Trophoblast cell (in vitro differentiated cells and primary cell): ENCODE measurements at regions not wholly inside any gene's neighbourhood (a gene's known extent, or its start where the extent isn't known, plus 50 kb on each side); places are given as distances from the start of the nearest gene placed in this dataset.

Source experiments
- DNase-seq, 2 donors: peaks; one replicate each; pipeline ENCODE4 v3.0.0-alpha.2; 2016
- H2AFZ ChIP-seq: 2 replicates; pipeline ENCODE4 v1.6.1; 2013; ENCODE audit warnings: low read length, moderate library complexity, mild to moderate bottlenecking; ENCODE audit not compliant: insufficient read depth, poor library complexity
- H2AK5ac ChIP-seq: 2 replicates; pipeline ENCODE4 v1.6.1; 2013; ENCODE audit warnings: mild to moderate bottlenecking, low read length
- H2BK120ac ChIP-seq: 2 replicates; pipeline ENCODE4 v1.6.1; 2013; ENCODE audit warnings: low read length, mild to moderate bottlenecking, moderate library complexity; ENCODE audit not compliant: insufficient read depth, poor library complexity
- H2BK12ac ChIP-seq: 2 replicates; pipeline ENCODE4 v1.6.1; 2013; ENCODE audit warnings: mild to moderate bottlenecking, low read length, moderate library complexity
- H2BK5ac ChIP-seq: 2 replicates; pipeline ENCODE4 v1.6.1; 2013; ENCODE audit warnings: low read length, low read depth, moderate library complexity, mild to moderate bottlenecking; ENCODE audit not compliant: poor library complexity
- H3K14ac ChIP-seq: 2 replicates; pipeline ENCODE4 v1.6.1; 2013; ENCODE audit warnings: mild to moderate bottlenecking, low read length
- H3K18ac ChIP-seq: 2 replicates; pipeline ENCODE4 v1.6.1; 2013; ENCODE audit warnings: mild to moderate bottlenecking, low read length
- H3K23ac ChIP-seq: 2 replicates; pipeline ENCODE4 v1.6.1; 2013; ENCODE audit warnings: low read length
- H3K27ac ChIP-seq: 2 replicates; pipeline ENCODE4 v1.5.1; 2013; ENCODE audit warnings: low read depth, mild to moderate bottlenecking, inconsistent platforms, low read length, moderate library complexity
- H3K27me3 ChIP-seq: 2 replicates; pipeline ENCODE4 v1.6.1; 2013; ENCODE audit warnings: inconsistent platforms, mild to moderate bottlenecking, low read length, moderate library complexity; ENCODE audit not compliant: insufficient read depth
- H3K36me3 ChIP-seq, 2 experiments: 1 replicate in 1 of 2; 2 replicates in 1 of 2; pipeline ENCODE4 v1.6.1; 2013; ENCODE audit warnings: low read length in 2 of 2, mild to moderate bottlenecking in 2 of 2, moderate library complexity in 1 of 2; ENCODE audit not compliant: insufficient read depth in 2 of 2, control insufficient read depth in 1 of 2
- H3K4ac ChIP-seq: 2 replicates; pipeline ENCODE4 v1.6.1; 2013; ENCODE audit warnings: low read depth, mild to moderate bottlenecking, low read length, moderate library complexity
- H3K4me1 ChIP-seq, 2 experiments: 1 replicate in 1 of 2; 2 replicates in 1 of 2; pipeline ENCODE4 v1.6.1; 2013; ENCODE audit warnings: low read length in 2 of 2, mild to moderate bottlenecking in 2 of 2, moderate library complexity in 1 of 2; ENCODE audit not compliant: insufficient read depth in 2 of 2, control insufficient read depth in 1 of 2
- H3K4me2 ChIP-seq: 2 replicates; pipeline ENCODE4 v1.6.1; 2013; ENCODE audit warnings: inconsistent platforms, mild to moderate bottlenecking, low read length, moderate library complexity
- H3K4me3 ChIP-seq: 2 replicates; pipeline ENCODE4 v1.5.1; 2013; ENCODE audit warnings: mild to moderate bottlenecking, low read depth, low read length, inconsistent platforms
- H3K79me1 ChIP-seq: one replicate; pipeline ENCODE4 v1.6.1; 2013; ENCODE audit warnings: low read length
- H3K79me2 ChIP-seq: 2 replicates; pipeline ENCODE4 v1.6.1; 2013; ENCODE audit warnings: low read length, mild to moderate bottlenecking; ENCODE audit not compliant: control insufficient read depth, insufficient read depth, poor library complexity
- H3K9ac ChIP-seq: 2 replicates; pipeline ENCODE4 v1.6.1; 2013; ENCODE audit warnings: mild to moderate bottlenecking, low read length
- H3K9me3 ChIP-seq: 2 replicates; pipeline ENCODE4 v1.6.1; 2013; ENCODE audit warnings: low read depth, mild to moderate bottlenecking, control low read depth, inconsistent platforms, low read length; ENCODE audit not compliant: insufficient read depth
- H4K12ac ChIP-seq: 2 replicates; pipeline ENCODE4 v1.6.1; 2013; ENCODE audit warnings: low read depth, mild to moderate bottlenecking, low read length, moderate library complexity
- H4K8ac ChIP-seq: 2 replicates; pipeline ENCODE4 v1.6.1; 2013; ENCODE audit warnings: low read depth, mild to moderate bottlenecking, low read length, moderate library complexity
- H4K91ac ChIP-seq: one replicate; pipeline ENCODE4 v1.6.1; 2013; ENCODE audit warnings: low read depth, mild to moderate bottlenecking, low read length, moderate library complexity
- WGBS: extraction: QIAGEN DNeasy Blood & Tissue Kit; methylation state at CpG from one replicate; pipeline ENCODE4 v1.1.7; 2013; ENCODE audit warnings: missing lambda C conversion rate; ENCODE audit not compliant: insufficient read length, insufficient coverage; ENCODE audit errors: extremely low coverage; 5-methylcytosine and 5-hydroxymethylcytosine counted together

- H4K8ac ChIP-seq: no peak overlapping the region
- H2BK5ac ChIP-seq: no peak overlapping the region
- no peak overlapping the region for H2AFZ ChIP-seq
- WGBS: no CpG with 5 or more reads among the region's 4 CpGs
- no peak overlapping the region for H2BK12ac ChIP-seq
- H2BK120ac ChIP-seq: no peak overlapping the region
- DNase-seq: no peak
- H3K27me3 ChIP-seq: no peaks in the 10 kb centered on the region
- H3K79me2 ChIP-seq: no peaks in the 10 kb centered on the region
- no peaks in the 10 kb centered on the region for H3K4me1 ChIP-seq
- no peak overlapping the region for H3K14ac ChIP-seq
- no peak overlapping the region for H3K4me2 ChIP-seq
- H3K23ac ChIP-seq: no peak overlapping the region
- H3K27ac ChIP-seq: no peak overlapping the region
- no peak overlapping the region for H2AK5ac ChIP-seq
- no peak overlapping the region for H3K4ac ChIP-seq
- no peaks in the 10 kb centered on the region for H3K79me1 ChIP-seq
- H3K18ac ChIP-seq: no peak overlapping the region
- no peak overlapping the region for H3K9ac ChIP-seq
- no peak overlapping the region for H4K12ac ChIP-seq
- no peaks in the 10 kb centered on the region for H3K36me3 ChIP-seq
- no peak overlapping the region for H3K4me3 ChIP-seq
- no peak overlapping the region for H4K91ac ChIP-seq
- no peaks in the 10 kb centered on the region for H3K9me3 ChIP-seq
Observed at GRCh38 chr10:35995485-35995884, 353.4 kb upstream of the FZD8 start.

- Histone ChIP-seq H3K4me1 (no peaks in the 10 kb centered on the region), H2BK5ac (no peak overlapping the region), H2BK120ac (no peak overlapping the region), H3K27me3 (no peaks in the 10 kb centered on the region), H2AFZ (no peak overlapping the region), H3K36me3 (no peaks in the 10 kb centered on the region), H4K8ac (no peak overlapping the region), H3K79me1 (no peaks in the 10 kb centered on the region), H2BK12ac (no peak overlapping the region), H3K79me2 (no peaks in the 10 kb centered on the region), H3K4me3 (no peak overlapping the region), H3K23ac (no peak overlapping the region), H4K91ac (no peak overlapping the region), H3K18ac (no peak overlapping the region), H3K9me3 (no peaks in the 10 kb centered on the region), H4K12ac (no peak overlapping the region), H3K4ac (no peak overlapping the region), H2AK5ac (no peak overlapping the region), H3K4me2 (no peak overlapping the region), H3K27ac (no peak overlapping the region), H3K9ac (no peak overlapping the region), H3K14ac (no peak overlapping the region)
- WGBS: no CpG with 5 or more reads among the region's 8 CpGs
- DNase-seq: no peak
Observed at GRCh38 chr10:35993591-35994515, 351.8 kb upstream of the FZD8 start.

GRCh38 chr10:35992107-35992506, 350.0 kb upstream of the FZD8 start:
- H4K12ac ChIP-seq: no peak overlapping the region
- H2AK5ac ChIP-seq: no peak overlapping the region
- H2BK5ac ChIP-seq: no peak overlapping the region
- no peaks in the 10 kb centered on the region for H3K79me1 ChIP-seq
- H4K91ac ChIP-seq: no peak overlapping the region
- no peak overlapping the region for H3K4me3 ChIP-seq
- H3K9ac ChIP-seq: no peak overlapping the region
- H2AFZ ChIP-seq: no peak overlapping the region
- H3K27ac ChIP-seq: no peak overlapping the region
- H2BK120ac ChIP-seq: no peak overlapping the region
- no peak overlapping the region for H3K4ac ChIP-seq
- H3K36me3 ChIP-seq: no peaks in the 10 kb centered on the region
- no peak overlapping the region for H3K23ac ChIP-seq
- no peaks in the 10 kb centered on the region for H3K79me2 ChIP-seq
- DNase-seq: no peak
- no peak overlapping the region for H3K18ac ChIP-seq
- no peaks in the 10 kb centered on the region for H3K4me1 ChIP-seq
- no peaks in the 10 kb centered on the region for H3K27me3 ChIP-seq
- H4K8ac ChIP-seq: no peak overlapping the region
- H3K14ac ChIP-seq: no peak overlapping the region
- no peak overlapping the region for H3K4me2 ChIP-seq
- no peaks in the 10 kb centered on the region for H3K9me3 ChIP-seq
- no peak overlapping the region for H2BK12ac ChIP-seq

DNA sequence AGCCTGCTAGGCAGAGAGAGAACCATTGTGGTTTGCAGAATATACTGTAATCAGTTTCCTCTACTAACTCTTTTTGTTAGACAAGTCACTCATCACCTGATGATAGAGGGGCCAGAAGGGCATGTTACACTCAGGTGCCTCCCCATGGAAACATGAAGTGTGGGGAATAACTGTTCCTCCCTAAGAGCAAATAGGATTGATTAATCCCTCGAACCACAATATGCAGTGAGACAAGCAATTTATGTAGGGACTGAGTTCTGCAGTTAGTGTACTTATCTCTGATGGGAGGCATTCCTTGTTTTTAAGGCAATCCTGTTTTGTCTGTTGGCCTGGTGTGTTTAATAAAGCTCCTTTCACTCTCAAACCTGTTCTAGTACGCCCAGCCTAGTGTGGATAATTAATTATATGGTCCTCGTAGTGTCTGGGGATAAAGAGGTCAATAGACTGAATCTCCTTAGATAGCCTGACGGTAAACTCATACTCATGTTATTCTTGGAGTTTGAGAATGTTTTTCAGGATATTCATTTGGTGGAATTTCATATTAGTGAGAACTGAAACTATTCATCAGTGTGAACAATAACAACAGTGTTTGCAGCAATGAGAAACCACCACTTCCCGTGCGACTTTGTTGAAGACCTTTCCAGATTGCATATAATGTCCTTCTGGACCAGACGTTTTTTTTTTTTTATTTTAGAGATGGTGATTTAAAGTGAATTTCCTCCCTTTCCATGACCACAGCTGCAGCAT, 344.8 kb upstream of the FZD8 start:
- Histone ChIP-seq H4K12ac (no peak overlapping the region), H3K4me2 (no peak overlapping the region), H3K9ac (no peak overlapping the region), H3K36me3 (no peaks in the 10 kb centered on the region), H4K91ac (no peak overlapping the region), H3K79me2 (no peaks in the 10 kb centered on the region), H3K18ac (no peak overlapping the region), H3K9me3 (no peaks in the 10 kb centered on the region), H3K4me3 (no peak overlapping the region), H2AK5ac (no peak overlapping the region), H3K27me3 (no peaks in the 10 kb centered on the region), H2BK5ac (no peak overlapping the region), H4K8ac (no peak overlapping the region), H2BK12ac (no peak overlapping the region), H2BK120ac (no peak overlapping the region), H3K4me1 (no peaks in the 10 kb centered on the region), H3K4ac (no peak overlapping the region), H2AFZ (no peak overlapping the region), H3K27ac (no peak overlapping the region), H3K23ac (no peak overlapping the region), H3K14ac (no peak overlapping the region), H3K79me1 (no peaks in the 10 kb centered on the region)
- no peak for DNase-seq
- no CpG with 5 or more reads among the region's 7 CpGs for WGBS
